PC-3 (cell line): ENCODE measurements at regions not wholly inside any gene's neighbourhood (a gene's known extent, or its start where the extent isn't known, plus 50 kb on each side); places are given as distances from the start of the nearest gene placed in this dataset.
A peak's percentile ranks its signal among the peaks of the same experiment; 100 is the strongest.

Experiments used
- ATAC-seq: fragments of 200-7000 bp; cut with Tn5 transposase; 2 replicates; pipeline ENCODE4 v1.9.1; 2020; ENCODE audit warnings: mild to moderate bottlenecking, moderate library complexity
- BruUV-seq: library from RNA; stranded (reverse); fragments of 400-500 nt; replicated peaks from 2 replicates; lab custom pipeline; 2021; lab: Mats Ljungman, UMichigan
- CTCF ChIA-PET: fragments of 300-600 bp; sonication (Branson Sonifier 250); formaldehyde crosslinking; loops from one replicate; lab custom pipeline; 2022; ENCODE audit warnings: antibody characterized with exemption; lab: Charles Lee
- POLR2A ChIA-PET: fragments of 300-600 bp; sonication (Branson Sonifier 250); formaldehyde crosslinking; loops from one replicate; lab custom pipeline; 2022; ENCODE audit warnings: antibody characterized with exemption; ENCODE audit not compliant: unreplicated experiment; lab: Charles Lee
- DNase-seq: peaks from one replicate; pipeline ENCODE4 v3.0.0-alpha.2; 2015
- H2AFZ ChIP-seq: fragments of 300-600 bp; sonication (generic); 2 replicates; pipeline ENCODE4 v1.6.0; 2016; ENCODE audit warnings: antibody characterized with exemption, low read length
- H3F3A ChIP-seq: fragments of 300-600 bp; sonication (generic); one replicate; pipeline ENCODE4 v1.6.0; 2017; ENCODE audit warnings: antibody characterized with exemption, low read length, control low read depth, mild to moderate bottlenecking; ENCODE audit not compliant: unreplicated experiment
- H3K27ac ChIP-seq: fragments of 300-600 bp; sonication (generic); 2 replicates; pipeline ENCODE4 v1.5.1; 2016; ENCODE audit warnings: mild to moderate bottlenecking, low read length
- H3K27me3 ChIP-seq: fragments of 300-600 bp; sonication (generic); 2 replicates; pipeline ENCODE4 v1.6.1; 2016; ENCODE audit warnings: low read length, mixed read lengths
- H3K36me3 ChIP-seq: fragments of 300-600 bp; sonication (generic); 2 replicates; pipeline ENCODE4 v1.6.1; 2016; ENCODE audit warnings: low read depth, mixed run types, low read length, mixed read lengths
- H3K4me1 ChIP-seq: fragments of 300-600 bp; sonication (generic); 2 replicates; pipeline ENCODE4 v1.5.1; 2016; ENCODE audit warnings: low read length; ENCODE audit not compliant: insufficient read depth
- H3K4me2 ChIP-seq: fragments of 300-600 bp; sonication (generic); 2 replicates; pipeline ENCODE4 v1.6.0; 2016; ENCODE audit warnings: low read length
- H3K4me3 ChIP-seq: fragments of 300-600 bp; sonication (generic); 2 replicates; pipeline ENCODE4 v1.5.1; 2016; ENCODE audit warnings: mild to moderate bottlenecking, low read length, mixed read lengths
- H3K79me2 ChIP-seq: fragments of 300-600 bp; sonication (generic); 2 replicates; pipeline ENCODE4 v1.6.1; 2017; ENCODE audit warnings: low read length, mixed read lengths
- H3K9ac ChIP-seq: fragments of 300-600 bp; sonication (generic); 2 replicates; pipeline ENCODE4 v1.6.0; 2016; ENCODE audit warnings: mild to moderate bottlenecking, low read length
- H3K9me2 ChIP-seq: fragments of 300-600 bp; sonication (generic); replicated peaks from 2 replicates; pipeline ENCODE4 v1.6.1; 2016; ENCODE audit warnings: mixed run types, low read length, mixed read lengths
- H3K9me3 ChIP-seq: fragments of 300-600 bp; sonication (generic); 2 replicates; pipeline ENCODE4 v1.6.1; 2016; ENCODE audit warnings: low read length, mixed read lengths
- H4K20me1 ChIP-seq: fragments of 300-600 bp; sonication (generic); 2 replicates; pipeline ENCODE4 v1.6.1; 2016; ENCODE audit warnings: low read length, mixed read lengths
- EZH2 ChIP-seq: fragments of 300-600 bp; sonication (generic); IDR thresholded peaks from one replicate; pipeline ENCODE4 v1.6.1; 2017; ENCODE audit warnings: antibody characterized with exemption, mild to moderate bottlenecking, low read length; ENCODE audit not compliant: unreplicated experiment
- EZH2phosphoT487 ChIP-seq: fragments of 300-600 bp; sonication (generic); IDR thresholded peaks from 2 replicates; pipeline ENCODE4 v1.6.1; 2018; ENCODE audit warnings: mild to moderate bottlenecking, antibody characterized with exemption, low read length, borderline replicate concordance
- intact Hi-C: fragments of 100-400 bp; cut with micrococcal nuclease; formaldehyde crosslinking; loops from 2 replicates; pipeline ENCODE4 v1.9.0; 2023
- TF ChIP-seq, protein P1 (sequence below): fragments of 300-600 bp; sonication (generic); conservative IDR thresholded peaks from 2 replicates; pipeline ENCODE4 v1.5.1; 2017; ENCODE audit warnings: antibody characterized with exemption, low read depth, mild to moderate bottlenecking, low read length

DNA sequence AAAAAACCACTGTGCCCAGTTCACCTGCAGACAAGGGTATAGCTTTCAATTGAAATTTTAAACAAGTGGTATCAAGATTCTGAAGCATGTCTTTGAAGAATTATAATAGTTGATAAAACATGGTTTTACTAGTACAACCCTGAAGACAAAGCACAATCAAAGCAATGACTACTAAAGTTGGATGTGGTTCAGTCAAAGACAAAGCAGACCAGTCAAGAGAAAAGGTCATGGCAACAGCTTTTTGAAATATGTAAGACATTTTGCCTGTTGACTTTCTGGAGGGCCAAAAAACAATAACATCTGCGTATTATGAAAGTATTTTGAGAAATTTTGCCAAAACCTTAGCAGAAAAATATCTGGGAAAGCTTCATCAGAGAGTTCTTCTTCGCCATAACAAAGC lies 1393.6 kb downstream of the SI start:
- CTCF ChIA-PET = no interaction called here
- H3K9ac ChIP-seq = no peak overlapping the region
- H3K79me2 ChIP-seq = no peaks in the 10 kb centered on the region
- H3F3A ChIP-seq = no peaks in the 10 kb centered on the region
- H3K4me3 ChIP-seq = no peak overlapping the region
- no peak overlapping the region for H3K27ac ChIP-seq
- no peaks in the 10 kb centered on the region for H3K27me3 ChIP-seq
- intact Hi-C loops = no loop called here
- no peak overlapping the region for H2AFZ ChIP-seq
- POLR2A ChIA-PET = no interaction called here
- H3K36me3 ChIP-seq = no peaks in the 10 kb centered on the region
- H3K4me1 ChIP-seq = no peaks in the 10 kb centered on the region
- H3K9me2 ChIP-seq = no peaks in the 10 kb centered on the region
- TF ChIP-seq EZH2phosphoT487 (no peak), EZH2 (no peak)
- H4K20me1 ChIP-seq = no peaks in the 10 kb centered on the region
- peaks cover 7% of the 10 kb centered on the region; the same call in 1 of the 2 replicates for H3K9me3 ChIP-seq
- DNase-seq = no peak
- no peak overlapping the region for H3K4me2 ChIP-seq
- BruUV-seq = no TSS peak
- no peak for ATAC-seq

DNA sequence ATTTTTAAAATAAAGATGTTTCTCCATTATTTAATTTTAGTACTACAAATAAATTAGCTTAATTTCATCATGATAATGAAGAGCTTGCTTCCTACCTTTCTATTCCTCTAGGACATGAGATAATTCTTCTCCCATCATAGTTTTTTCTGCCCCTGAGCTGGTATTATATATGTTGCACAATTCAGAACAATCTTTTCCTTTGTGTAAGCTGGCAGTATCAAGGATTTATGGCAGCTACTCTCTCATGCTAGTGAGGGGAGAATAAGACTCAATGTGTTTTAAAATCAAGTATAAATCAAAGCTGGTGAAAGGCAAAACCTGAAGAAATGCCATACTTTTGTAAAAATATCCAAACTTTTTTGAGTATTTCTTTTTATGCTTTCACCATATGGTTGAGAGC lies 1405.3 kb downstream of the SI start:
- Histone ChIP-seq H3K4me1 (peaks cover 12% of the 10 kb centered on the region), H3K9ac (no peak overlapping the region), H3K27ac (no peak overlapping the region), H4K20me1 (no peaks in the 10 kb centered on the region), H3K9me2 (no peaks in the 10 kb centered on the region), H3F3A (no peaks in the 10 kb centered on the region), H3K79me2 (no peaks in the 10 kb centered on the region), H3K9me3 (no peaks in the 10 kb centered on the region), H3K36me3 (no peaks in the 10 kb centered on the region), H2AFZ (no peak overlapping the region), H3K27me3 (no peaks in the 10 kb centered on the region), H3K4me3 (no peak overlapping the region), H3K4me2 (no peak overlapping the region)
- ChIA-PET CTCF (no interaction called here), POLR2A (no interaction called here)
- intact Hi-C loops = no loop called here
- TF ChIP-seq EZH2phosphoT487 (no peak), EZH2 (no peak)
- TF ChIP-seq, protein P1, sequence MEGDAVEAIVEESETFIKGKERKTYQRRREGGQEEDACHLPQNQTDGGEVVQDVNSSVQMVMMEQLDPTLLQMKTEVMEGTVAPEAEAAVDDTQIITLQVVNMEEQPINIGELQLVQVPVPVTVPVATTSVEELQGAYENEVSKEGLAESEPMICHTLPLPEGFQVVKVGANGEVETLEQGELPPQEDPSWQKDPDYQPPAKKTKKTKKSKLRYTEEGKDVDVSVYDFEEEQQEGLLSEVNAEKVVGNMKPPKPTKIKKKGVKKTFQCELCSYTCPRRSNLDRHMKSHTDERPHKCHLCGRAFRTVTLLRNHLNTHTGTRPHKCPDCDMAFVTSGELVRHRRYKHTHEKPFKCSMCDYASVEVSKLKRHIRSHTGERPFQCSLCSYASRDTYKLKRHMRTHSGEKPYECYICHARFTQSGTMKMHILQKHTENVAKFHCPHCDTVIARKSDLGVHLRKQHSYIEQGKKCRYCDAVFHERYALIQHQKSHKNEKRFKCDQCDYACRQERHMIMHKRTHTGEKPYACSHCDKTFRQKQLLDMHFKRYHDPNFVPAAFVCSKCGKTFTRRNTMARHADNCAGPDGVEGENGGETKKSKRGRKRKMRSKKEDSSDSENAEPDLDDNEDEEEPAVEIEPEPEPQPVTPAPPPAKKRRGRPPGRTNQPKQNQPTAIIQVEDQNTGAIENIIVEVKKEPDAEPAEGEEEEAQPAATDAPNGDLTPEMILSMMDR = no peak
- BruUV-seq = no TSS peak
- ATAC-seq = no peak
- DNase-seq = no peak

DNA sequence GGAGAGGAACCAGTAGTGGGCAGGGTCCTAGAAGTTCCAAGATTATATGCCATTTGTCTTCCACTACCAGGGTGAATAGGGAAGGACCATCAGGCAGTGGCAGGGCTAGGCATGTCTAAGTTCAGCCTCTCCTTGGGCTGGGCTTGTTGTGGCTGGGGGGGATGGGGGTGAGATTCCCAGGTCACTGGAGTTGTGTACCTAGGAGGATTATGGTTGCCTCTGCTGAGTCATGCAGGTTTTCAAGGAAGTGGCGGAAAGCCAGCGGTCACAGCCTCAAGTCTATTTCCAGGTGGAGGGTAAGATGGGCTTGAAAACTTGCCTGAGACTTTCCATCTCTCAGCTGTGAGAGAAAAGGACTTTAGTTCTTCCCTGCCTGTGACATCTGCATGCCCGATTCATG lies 1407.1 kb downstream of the SI start:
- peak overlapping the region; percentile 33 for H2AFZ ChIP-seq
- no peaks in the 10 kb centered on the region for H3K36me3 ChIP-seq
- no peaks in the 10 kb centered on the region for H3F3A ChIP-seq
- ATAC-seq = peak; percentile 81
- intact Hi-C loops = no loop called here
- H3K9me2 ChIP-seq = no peaks in the 10 kb centered on the region
- peak overlapping the region; percentile 29; the same call in 1 of the 2 replicates for H3K4me2 ChIP-seq
- peak; percentile 77 for DNase-seq
- no TSS peak for BruUV-seq
- peaks cover 12% of the 10 kb centered on the region for H3K4me1 ChIP-seq
- H3K9me3 ChIP-seq = no peaks in the 10 kb centered on the region
- H3K27me3 ChIP-seq = no peaks in the 10 kb centered on the region
- ChIA-PET POLR2A (no interaction called here), CTCF (no interaction called here)
- H3K27ac ChIP-seq = peak overlapping the region; percentile 33
- H4K20me1 ChIP-seq = no peaks in the 10 kb centered on the region
- no peak overlapping the region for H3K9ac ChIP-seq
- TF ChIP-seq EZH2 = no peak
- TF ChIP-seq, protein P1 = no peak
- TF ChIP-seq EZH2phosphoT487 = no peak
- no peak overlapping the region for H3K4me3 ChIP-seq
- no peaks in the 10 kb centered on the region for H3K79me2 ChIP-seq
